PFSK-1 (cell line): ENCODE measurements at regions not wholly inside any gene's neighbourhood (a gene's known extent, or its start where the extent isn't known, plus 50 kb on each side); places are given as distances from the start of the nearest gene placed in this dataset.

Source experiments
- POLR2AphosphoS5 ChIP-seq: IDR thresholded peaks from 2 replicates; pipeline ENCODE4 v1.6.1; 2012; ENCODE audit warnings: low read depth, mild to moderate bottlenecking, control low read depth, low read length, moderate library complexity
- SIN3A ChIP-seq: IDR thresholded peaks from 2 replicates; pipeline ENCODE4 v1.6.1; 2012; ENCODE audit warnings: mild to moderate bottlenecking, low read length, moderate library complexity, borderline replicate concordance; ENCODE audit not compliant: insufficient read depth
- TF ChIP-seq, protein P1 (sequence below), 2 experiments: IDR thresholded peaks; 2 replicates each; pipeline versions ENCODE4 v1.6.1 to v1.8.0; 2011 to 2012; ENCODE audit warnings: low read depth in 2 of 2, low read length in 2 of 2, control low read depth in 1 of 2, inconsistent platforms in 1 of 2, mild to moderate bottlenecking in 1 of 2, moderate library complexity in 1 of 2; ENCODE audit not compliant: insufficient read depth in 1 of 2

DNA sequence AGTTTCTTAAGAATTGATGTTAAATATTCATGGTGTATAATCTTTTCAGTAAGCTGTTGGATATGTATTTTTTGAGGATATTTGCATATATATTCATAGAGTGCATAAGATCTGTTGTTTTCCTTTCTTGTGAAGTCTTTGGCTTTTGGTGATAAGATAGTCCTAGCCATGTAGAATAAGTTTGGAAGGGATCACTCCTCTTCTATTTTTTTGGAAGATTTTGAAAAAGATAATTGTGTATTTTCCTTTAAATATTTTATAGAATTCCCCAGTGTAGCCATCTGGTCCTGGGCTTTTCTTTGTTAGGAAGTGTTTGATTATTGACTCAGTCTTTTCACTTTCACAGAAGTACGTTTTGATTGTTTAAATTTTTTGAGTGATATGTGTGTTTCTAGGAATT is 318.8 kb upstream of the CDH10 start:
- TF ChIP-seq POLR2AphosphoS5 (no peak), SIN3A (no peak)
- TF ChIP-seq, protein P1, sequence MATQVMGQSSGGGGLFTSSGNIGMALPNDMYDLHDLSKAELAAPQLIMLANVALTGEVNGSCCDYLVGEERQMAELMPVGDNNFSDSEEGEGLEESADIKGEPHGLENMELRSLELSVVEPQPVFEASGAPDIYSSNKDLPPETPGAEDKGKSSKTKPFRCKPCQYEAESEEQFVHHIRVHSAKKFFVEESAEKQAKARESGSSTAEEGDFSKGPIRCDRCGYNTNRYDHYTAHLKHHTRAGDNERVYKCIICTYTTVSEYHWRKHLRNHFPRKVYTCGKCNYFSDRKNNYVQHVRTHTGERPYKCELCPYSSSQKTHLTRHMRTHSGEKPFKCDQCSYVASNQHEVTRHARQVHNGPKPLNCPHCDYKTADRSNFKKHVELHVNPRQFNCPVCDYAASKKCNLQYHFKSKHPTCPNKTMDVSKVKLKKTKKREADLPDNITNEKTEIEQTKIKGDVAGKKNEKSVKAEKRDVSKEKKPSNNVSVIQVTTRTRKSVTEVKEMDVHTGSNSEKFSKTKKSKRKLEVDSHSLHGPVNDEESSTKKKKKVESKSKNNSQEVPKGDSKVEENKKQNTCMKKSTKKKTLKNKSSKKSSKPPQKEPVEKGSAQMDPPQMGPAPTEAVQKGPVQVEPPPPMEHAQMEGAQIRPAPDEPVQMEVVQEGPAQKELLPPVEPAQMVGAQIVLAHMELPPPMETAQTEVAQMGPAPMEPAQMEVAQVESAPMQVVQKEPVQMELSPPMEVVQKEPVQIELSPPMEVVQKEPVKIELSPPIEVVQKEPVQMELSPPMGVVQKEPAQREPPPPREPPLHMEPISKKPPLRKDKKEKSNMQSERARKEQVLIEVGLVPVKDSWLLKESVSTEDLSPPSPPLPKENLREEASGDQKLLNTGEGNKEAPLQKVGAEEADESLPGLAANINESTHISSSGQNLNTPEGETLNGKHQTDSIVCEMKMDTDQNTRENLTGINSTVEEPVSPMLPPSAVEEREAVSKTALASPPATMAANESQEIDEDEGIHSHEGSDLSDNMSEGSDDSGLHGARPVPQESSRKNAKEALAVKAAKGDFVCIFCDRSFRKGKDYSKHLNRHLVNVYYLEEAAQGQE (IDR thresholded peaks at IDR 0.05; ENCODE audit: insufficient read depth in 1 of 2, low read depth in 2 of 2, low read length in 2 of 2) = no peak
